A172 (cell line): ENCODE measurements at regions not wholly inside any gene's neighbourhood (a gene's known extent, or its start where the extent isn't known, plus 50 kb on each side); places are given as distances from the start of the nearest gene placed in this dataset.

ENCODE experiments used
- DNase-seq: peaks from one replicate; pipeline ENCODE4 v3.0.0-alpha.2; 2015; ENCODE audit warnings: low spot score

DNA sequence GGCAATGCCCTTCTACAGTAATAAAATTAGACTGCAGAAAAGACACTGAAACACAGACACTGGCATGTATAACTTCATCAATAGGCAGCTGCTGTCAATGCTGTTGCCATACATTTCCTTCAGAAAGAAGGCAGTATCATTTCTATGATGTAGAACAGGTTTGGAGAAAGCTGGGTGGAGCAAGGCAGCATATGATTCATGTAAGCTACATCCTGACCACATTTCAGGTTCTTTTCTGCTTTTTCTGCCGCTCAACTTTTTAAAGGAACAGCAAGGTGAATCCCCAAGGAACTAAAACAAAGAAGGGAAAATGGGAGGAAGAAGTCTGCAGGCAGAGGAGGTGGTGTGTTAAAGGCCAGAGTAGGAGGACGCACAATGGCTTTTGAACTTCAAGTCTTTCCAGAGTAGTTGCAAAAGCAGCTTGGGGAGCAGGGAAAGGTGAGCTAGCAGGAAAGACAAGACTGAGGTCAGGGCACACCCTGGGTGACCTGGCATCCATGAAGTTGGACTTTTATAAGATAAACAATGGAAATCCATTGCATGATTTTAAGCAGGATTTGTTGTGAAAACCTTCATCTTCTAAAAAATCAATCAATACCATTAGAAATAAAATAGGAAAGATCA is 142.1 kb downstream of the MED10 start:
- DNase-seq = no peak

DNA sequence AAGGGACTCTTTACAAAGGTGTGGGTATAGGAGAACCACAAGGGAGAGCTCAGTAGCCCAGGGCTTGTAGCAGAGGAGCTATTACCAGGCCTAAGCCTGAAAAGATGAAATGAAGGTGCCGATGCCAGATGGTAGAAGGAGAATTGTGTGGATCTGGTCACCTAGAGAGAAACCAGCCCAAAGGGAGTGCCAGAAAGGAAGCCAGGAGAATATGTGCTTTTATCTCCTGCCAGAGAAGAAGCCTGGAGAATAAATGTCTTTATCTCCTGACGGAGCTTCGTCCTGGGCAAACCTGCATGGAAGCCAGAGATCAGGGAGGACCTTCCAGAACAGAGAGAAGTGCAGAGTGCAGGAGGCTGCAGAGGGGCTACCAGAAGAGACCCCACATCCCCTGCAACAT is 142.6 kb downstream of the MED10 start:
- DNase-seq = no peak

DNA sequence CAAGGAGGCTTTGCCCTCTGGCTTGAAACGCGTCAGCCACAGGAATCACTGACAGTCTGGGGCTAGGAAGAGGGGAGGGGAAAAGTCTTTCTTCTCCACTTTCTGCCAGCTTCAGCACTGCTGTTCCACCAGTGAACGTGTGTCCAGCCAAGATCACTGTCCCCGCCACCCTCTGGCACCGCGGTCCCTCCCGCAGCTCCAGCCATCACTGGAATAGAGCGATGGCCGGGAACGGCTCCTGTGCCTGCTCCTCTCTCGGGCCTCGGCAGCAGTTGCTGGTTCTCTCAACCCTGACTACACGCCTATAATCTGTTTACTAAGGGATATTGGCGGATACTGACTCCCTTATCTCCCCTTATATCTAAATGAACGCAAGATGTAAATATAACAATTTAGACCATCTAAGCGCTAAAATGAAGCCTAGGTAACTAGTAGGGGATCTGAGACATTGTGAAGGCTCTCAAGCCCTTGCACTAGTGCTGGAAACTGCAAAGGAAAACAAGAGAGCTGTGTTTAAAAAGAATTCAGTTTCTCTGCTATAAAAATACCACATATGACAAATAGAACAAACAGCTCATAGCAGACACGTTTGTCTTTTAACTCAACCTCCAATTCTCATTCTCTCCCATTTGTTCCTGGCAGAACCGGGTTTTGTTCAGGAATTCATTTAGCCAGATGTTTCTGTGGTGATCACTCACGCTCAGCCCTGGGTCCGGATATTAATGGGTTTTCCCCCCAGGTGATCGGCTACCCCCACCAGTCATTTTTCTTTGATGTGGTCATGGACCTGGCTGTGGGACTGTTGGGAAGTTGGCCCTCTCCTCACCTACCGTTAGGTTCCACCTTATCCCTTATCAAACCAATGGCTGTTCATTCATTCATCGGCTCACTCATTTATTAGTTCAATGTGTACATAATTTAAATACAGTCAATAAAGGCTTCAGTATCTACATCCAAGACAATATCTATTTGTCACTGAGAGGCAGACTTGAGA is 149.8 kb downstream of the MED10 start:
- no peak for DNase-seq

DNA sequence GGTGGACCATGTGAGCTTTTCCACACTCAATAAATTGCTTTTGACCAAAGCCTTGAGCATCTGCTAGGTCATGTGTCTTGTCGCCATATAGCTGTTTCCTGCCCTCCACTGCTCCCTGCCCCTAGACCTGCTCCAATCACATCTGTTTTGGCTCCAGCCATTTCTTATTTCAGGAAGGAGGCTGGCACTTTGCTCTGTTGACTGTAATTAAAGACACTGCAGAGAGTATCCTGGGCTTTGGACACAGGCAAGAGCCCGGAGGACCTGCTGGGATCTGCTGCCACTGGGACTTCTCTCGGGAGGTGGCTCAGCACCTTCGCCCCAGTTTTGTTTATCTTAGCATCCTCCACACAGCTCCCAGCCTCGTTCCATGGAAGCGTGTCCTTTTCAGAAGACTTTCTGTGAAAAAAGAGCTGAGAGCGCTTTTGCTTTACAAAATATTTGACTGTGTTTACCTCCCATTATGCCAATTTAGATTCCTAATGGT is 153.2 kb downstream of the MED10 start:
- no peak for DNase-seq

DNA sequence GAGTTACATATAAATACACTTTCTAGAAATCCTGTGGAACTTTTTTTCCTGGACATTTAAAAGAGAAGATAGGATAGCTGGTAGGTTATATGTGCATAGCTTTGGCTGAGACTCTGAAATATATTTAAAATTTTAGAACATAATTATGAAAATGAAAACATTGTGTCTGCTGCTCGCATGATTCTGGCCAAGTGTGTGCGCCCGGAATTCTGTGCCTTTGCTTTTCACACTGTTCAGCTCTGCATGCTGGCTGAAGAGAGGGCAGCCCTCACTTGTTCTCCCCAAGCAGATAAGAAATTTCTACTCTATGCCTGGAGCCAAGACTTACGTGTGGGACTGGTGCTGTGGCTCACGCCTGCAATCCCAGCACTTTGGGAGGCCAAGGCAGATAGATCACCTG is 153.9 kb downstream of the MED10 start:
- no peak for DNase-seq

DNA sequence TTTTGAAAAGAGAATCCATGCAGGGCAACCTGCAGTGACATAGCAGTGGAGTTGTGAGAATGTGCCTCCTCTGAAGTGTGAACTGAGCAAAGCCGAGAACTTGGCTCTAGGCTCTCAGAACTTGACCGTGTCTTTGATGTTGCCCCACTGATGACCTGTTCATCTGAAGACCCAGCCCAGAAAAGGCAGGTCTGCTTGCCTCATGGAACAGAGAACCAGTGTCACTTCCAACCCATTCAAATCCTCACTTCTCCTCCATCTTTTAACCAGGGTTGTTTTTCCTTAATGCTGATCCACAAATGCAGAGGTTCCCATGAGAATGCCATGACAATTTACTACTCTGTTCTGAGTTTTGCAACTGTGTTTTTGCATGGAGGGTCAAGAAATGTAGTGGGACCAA is 155.4 kb downstream of the MED10 start:
- no peak for DNase-seq

DNA sequence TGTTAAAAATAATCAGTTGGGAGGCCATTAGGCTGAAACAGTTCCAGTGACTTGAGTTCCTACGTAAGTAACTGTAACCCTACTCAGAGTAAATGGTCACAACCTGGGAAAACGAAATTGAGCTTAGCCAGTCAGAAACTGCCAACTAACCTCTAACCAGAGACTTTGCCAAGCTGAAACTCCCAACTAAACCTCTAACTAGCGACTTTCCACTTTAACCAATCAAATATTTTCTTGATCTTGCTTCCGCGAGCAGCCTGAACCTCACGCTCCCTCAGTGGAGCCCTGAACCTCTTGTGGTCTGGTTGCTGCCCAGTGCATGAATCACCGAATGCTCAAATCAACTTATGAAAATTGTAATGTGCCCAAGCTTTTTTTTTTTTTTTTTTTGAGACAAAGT is 156.2 kb downstream of the MED10 start:
- DNase-seq = no peak

DNA sequence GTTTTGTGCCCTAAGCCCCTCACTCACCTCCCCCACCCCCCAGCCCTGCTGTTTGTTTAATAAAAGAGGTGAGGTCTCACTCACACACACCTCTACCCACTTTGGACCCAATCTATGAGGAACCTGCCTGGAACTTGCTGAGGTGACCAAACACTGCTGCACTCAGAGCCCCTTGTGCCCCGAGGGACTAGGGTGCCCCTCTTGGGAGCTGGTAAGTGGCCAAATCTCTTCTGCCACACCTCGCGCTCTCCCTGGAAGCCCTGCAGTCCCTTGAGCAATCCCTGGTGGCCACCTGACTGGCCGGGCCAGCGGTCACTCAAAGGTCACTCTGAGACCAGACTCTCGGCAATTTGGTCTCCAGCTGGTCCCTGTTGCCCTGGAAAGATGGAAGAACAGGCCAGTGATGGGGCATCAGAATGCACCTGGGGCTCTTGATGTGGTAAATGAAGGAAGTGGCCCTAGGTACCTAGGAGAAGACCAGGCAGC is 157.2 kb downstream of the MED10 start:
- no peak for DNase-seq

DNA sequence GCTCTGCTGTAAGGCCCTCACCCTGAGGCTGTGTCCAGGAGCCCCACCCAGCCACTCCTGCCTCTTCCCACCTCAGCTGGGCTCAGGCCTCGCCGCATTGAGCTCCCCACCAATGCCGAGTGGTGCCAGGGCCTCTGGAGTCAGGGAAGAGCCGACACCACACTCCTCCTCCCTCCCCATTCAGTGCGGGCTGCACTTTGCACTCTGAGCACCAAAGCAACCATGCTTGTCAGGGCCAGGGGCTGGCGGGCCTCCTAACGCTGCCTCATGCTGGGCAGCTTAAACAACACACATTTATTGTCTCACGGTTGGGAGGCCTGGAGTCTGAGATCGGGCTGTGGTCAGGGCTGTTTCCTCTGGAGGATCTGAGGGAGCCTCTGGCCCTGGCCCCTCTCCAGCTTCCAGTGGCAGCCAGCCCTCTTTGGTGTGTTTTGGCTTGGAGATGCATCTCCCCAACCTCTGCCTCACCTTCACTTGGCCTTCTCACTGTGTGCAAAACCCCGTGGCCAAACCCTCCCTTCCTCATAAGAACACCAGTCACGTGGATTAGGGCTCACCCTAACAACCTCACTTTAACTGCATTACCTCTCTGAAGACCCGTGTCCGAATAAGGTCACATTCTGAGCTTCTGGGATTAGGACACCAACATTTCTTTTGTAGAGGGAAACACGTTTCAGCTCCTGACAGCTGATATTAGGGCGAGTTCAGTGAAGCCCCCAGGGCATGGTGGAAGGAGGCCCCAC is 157.8 kb downstream of the MED10 start:
- DNase-seq = no peak

DNA sequence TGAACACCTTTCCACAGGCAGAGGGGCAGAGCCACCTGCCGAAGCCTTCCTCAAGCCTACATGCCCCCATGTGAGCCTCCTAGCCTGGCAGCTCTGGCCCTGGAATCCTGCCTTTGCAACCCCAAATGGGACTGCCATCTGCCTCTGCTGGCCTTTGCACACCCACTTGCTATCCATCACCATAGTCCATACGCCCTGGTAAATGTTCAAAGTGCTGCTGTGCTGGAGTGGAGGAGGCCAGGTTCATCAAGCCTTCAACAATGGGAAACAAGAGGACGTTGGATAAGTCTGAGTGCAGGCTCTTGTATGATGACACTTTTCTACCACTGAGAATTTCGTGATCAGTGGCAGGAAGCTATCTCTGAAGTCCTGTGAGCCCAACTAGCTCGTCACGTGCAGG is 159.8 kb downstream of the MED10 start:
- DNase-seq = no peak

DNA sequence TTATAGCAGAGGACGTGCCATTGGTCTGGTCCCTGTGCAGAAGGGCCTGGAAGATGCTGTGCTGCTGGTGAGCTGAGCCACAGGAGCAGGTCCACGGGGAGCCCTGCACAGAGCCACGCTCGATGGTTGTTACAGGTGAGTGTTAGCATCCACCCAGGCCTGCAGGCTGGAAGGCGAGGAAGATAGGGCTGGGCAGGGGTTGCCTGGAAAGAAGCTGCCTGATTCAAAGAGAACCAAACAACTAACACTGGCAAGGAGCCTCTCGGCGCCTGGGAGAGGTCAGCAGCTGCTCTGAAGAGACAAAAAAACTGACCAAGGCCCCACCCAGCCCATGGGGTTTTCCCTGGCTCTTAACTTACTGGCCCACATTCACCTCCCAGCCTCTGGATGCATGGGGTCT is 160.2 kb downstream of the MED10 start:
- DNase-seq = no peak

DNA sequence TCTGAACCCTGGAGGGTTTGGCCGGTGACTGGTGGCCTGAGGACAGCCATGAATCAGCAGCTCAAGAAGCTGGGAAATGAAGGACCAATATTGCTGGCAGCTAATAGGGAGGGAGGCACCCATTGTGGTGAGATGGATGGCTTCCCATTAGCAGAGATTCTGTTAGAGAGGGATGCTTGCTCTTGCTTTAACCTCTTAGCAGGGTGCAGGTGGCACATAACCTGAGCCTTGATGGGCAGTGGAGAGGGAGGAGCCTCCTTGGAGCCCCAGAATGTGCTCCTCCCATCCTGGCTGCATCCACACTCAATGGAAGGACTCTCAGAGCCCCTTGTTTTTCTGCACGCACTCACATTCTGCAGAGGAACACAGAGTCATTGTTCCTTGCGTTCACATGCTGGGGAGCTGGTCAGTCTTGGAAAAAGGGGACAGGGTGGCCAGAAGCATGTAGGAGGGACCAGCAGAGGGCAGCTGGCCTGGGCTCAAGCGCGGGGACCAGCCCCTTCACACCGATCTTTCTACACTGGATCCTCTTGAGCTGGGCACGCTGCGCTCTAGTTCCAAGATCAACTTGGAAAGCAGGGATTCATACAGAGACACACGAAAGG is 161.8 kb downstream of the MED10 start:
- DNase-seq = no peak

DNA sequence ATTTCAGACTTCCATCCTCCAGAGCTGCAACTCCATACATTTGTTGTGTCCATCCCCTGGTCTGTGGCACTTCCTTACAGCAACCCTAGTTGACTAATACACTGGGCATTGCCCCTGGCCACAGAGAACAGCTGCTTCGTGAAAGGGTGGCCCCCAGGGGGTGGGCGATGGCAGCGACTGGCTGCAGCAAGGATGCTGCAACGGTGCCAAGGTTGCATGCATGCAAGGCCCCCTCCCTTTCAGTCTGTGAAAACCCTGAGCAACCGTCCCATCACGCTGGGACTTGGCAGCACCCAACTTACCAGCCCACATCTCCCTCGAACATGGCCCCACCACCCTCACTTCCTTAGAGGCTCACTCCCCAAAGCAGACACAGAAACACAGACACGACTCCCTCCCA is 162.5 kb downstream of the MED10 start:
- DNase-seq = no peak

DNA sequence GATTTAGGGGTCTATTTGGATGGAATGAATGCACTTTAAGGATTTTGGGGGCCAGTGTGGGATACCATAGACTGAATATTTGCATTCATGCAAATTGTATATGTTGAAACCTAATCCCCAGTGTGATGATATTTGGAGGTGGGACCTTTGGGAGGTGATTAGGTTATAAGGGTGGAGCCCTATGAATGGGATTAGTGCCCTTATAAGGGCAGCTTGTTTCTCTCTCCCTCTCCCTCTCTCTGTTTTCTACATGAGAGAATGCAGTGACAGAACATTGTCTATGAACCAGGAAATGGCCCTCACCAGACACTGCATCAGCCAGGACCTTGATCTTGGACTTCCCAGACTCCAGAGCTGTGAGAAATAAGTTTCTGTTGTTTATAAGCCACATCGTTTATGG is 166.1 kb downstream of the MED10 start:
- no peak for DNase-seq

DNA sequence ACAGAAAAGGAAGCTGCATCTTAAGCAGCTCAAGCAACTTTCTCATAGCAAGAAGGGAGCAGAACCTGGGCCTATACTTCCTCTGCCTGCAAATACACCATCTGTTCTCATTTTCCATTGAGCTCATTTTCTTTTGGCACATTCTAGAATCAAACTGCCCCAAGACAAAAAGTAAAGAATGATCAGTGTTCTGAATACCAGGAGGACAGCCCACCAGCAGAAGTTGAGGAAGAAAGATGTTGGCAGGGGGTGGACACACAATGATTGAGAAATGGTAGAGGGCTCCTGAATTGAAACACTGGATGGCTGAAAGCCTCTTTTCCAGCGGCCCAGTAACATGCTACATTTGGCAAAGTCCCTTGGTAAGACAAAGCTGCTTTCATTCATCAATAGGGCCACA is 171.8 kb downstream of the MED10 start:
- no peak for DNase-seq

DNA sequence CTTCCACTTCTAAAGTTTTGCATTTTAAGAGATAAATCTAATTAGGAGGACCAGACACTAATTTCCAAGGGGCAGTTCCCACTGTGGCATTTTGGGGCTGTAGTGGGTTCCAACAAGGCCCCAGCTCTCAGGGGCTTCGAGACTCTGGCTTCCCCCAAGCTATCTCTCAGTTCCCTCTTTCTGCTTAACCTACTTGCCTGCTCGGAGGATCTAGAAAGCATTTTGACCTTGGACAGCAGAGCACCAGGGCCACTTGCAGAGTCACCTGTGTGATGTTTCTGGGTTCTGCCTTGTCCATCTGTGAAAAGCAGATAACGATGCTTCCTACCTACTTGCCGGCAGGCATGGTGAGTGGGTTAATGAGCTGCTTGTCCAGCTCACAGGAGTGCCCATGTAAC is 175.4 kb downstream of the MED10 start:
- DNase-seq = no peak

DNA sequence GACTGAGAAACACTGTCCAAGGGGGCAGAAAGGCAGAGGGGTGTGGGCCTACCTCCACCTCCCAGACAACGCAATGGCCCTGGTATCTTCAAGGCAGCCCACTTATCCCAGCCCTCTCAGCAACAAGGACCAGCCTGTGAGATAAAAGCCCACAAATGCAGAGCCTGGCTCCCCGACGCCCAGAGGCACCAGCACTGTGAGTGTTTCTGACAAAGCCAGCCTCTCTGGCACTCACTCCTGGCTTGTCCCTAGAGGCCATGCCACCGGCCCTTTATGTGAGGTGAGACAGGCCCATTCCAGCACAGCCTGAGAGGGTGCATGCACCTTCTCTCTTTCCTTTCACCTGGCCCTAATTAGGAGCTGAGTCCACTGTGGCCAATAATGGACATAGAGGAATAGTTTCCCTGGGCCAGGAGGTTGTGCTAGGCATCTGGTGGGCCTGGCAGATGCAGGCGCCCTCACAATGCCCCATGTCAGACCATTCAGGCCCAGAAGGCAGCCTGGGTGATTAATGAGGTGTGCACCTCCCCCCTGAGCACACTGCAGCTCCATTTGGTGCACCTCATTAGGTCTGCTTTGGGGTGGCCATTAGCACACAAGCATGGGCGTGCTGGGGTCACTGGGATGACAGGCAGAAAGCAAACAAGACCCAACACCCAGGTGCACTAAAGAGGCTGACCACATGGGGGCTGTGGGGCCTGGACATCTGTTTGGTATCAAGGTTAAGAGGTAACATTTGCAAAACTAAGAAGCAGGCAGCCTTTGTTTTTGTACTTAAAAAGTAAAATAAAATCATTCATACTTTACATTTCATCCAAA is 176.0 kb downstream of the MED10 start:
- no peak for DNase-seq

DNA sequence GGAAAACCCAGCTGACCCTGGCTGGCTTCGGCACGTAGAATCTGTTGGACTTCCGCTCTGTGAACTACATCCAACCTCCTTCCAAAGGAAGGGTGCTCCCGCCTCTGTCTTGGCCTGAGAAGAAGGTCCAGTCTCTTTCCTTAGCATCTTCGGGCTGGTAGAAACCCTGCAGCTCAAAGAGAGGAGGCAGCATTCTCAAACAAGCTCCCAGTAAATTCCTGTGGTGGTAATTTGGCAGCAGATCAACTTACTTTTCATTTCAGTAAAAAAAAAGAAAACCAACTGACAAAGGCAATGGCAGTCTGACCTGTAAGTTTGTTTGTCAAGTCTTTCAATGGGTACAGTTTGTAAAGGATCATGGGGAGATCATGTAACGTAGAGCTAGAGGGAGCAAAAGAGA is 176.7 kb downstream of the MED10 start:
- peak; percentile 11 for DNase-seq

DNA sequence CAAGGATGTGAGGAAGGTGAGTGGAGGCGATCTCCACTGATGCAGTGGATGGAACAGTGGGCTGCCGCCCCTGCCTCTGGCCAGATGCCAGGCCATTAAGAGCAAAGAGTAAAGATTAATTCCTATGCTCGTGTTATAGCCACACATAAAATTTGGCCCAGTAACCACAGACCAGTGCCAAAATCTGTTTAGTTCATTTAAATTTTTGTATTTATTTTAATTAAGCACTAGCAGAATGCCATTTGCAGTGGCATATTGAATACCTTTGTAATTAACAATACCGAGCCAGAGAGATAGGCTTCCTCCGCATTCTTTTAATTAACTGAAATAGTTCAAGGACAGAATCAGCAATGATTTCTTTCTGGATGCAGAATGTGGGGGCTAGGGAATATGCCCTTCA is 179.8 kb downstream of the MED10 start:
- no peak for DNase-seq

DNA sequence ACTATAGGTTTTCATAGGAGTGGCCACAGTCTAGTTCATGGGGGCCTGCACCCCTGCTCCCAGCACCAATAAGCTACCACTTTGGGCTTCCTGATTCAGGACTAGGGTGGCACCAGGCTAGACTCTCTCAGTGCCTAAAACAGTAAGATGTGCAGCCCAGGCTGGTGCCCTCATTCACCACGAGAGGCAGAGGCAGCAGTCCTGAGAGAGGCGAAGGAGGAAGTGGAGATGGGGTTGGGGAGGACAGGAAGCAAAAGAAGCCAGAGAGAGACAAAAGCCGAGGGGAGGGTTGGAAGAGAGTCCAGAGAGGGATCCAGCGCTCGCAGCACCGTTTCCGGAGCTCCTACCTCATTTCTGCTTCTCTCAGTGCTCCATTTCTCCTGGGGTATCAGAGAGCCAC is 180.9 kb downstream of the MED10 start:
- no peak for DNase-seq
